ES-I3 (cell line): ENCODE measurements at regions not wholly inside any gene's neighbourhood (a gene's known extent, or its start where the extent isn't known, plus 50 kb on each side); places are given as distances from the start of the nearest gene placed in this dataset.
"Not testable (repeated sequence)": the region's sequence is repeated elsewhere in the genome, so short reads cannot be mapped to it uniquely, and the experiment has no call there.

Source experiments
- H3K36me3 ChIP-seq: 2 replicates; pipeline ENCODE4 v1.6.1; 2013; ENCODE audit warnings: mild to moderate bottlenecking, low read length, control low read depth, moderate library complexity; ENCODE audit not compliant: insufficient read depth
- H3K4me1 ChIP-seq: 2 replicates; pipeline ENCODE4 v1.6.1; 2013; ENCODE audit warnings: mild to moderate bottlenecking, control low read depth, low read length; ENCODE audit not compliant: insufficient read depth
- H3K9ac ChIP-seq: 2 replicates; pipeline ENCODE4 v1.6.1; 2013; ENCODE audit warnings: low read depth, mild to moderate bottlenecking, low read length, moderate library complexity
- H3K9me3 ChIP-seq: 2 replicates; pipeline ENCODE4 v1.6.1; 2013; ENCODE audit warnings: mild to moderate bottlenecking, low read length, moderate library complexity; ENCODE audit not compliant: control insufficient read depth, insufficient read depth

GRCh38 chr4:170348945-170349344 is 259.2 kb upstream of the AADAT start:
- H3K36me3 ChIP-seq = no peaks in the 10 kb centered on the region
- no peaks in the 10 kb centered on the region for H3K4me1 ChIP-seq
- no peak overlapping the region for H3K9ac ChIP-seq
- no peaks in the 10 kb centered on the region; the same call in 1 of the 2 replicates for H3K9me3 ChIP-seq

DNA sequence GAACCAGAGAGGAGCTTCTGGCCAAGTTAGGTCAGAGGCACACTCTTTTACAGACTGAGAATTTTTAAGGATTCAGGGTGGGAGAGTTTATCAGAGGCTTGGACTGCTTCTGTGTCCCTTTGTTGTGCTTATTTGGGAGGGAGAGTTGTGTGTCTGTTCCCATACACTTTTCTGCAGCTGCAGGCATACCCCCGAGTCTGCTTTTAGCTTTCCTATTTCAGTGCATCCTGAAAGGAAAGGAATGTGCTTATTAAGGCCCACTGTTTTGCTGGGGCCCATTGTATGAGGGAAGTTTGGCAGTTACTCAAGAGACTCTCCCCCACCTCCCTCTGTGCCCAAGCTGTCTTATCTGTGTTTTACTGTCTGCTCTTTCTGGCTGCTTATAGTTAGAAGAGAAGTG is 257.4 kb upstream of the AADAT start:
- H3K9me3 ChIP-seq, H3K9ac ChIP-seq, H3K4me1 ChIP-seq: not testable (repeated sequence)

GRCh38 chr4:170339522-170339921 is 249.8 kb upstream of the AADAT start:
- Histone ChIP-seq H3K9me3 (no peaks in the 10 kb centered on the region; the same call in 1 of the 2 replicates), H3K4me1 (no peaks in the 10 kb centered on the region), H3K36me3 (no peaks in the 10 kb centered on the region), H3K9ac (no peak overlapping the region)

More for the DNA sequence above, 257.4 kb upstream of the AADAT start:
- not testable (repeated sequence) for H3K36me3 ChIP-seq

DNA sequence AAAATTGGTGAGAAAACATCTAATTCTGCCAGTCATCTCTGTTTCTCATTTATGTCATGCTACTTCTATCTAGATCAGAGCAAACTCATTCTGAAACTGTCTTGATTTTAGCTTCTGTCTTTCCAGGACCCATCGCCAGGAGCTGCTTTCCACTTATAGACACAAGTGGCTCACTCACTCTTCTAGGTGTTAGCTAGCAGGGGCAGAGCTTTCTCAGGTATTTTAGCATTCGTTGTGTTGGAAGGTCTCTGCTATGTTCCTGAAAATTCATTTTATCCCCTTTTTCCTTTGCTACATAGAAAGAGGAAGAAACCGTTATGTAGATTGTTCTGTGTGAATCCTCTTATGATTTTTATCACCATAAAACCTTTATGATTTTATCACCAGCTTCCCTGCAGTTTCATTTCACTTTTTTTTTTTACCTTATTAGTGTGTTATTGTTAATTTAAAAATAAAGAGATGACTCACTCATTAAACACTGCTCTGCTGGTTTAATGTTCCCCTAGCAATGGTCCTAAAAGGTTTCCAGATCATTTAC is 246.6 kb upstream of the AADAT start:
- H3K9me3 ChIP-seq = no peaks in the 10 kb centered on the region
- no peak overlapping the region for H3K9ac ChIP-seq
- H3K4me1 ChIP-seq = no peaks in the 10 kb centered on the region
- H3K36me3 ChIP-seq = no peaks in the 10 kb centered on the region

DNA sequence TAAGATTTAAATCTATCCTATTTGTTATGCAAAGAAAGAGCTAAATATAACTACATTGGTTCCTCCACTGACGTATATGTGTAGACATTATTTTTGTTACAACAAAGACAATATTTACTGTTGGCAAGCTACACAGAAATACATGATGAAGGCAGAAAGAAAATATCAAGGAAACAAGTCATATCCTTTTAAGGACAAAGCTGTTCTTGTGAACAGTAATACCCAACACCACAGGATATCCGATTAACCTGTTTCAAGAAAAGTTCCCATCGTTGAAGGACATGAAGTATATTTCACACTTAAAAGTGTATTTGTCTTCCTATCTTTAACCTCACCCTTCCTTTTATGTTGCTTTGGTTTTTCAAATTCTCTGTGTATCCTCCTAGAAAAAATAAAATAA is 235.8 kb upstream of the AADAT start:
- Histone ChIP-seq H3K4me1 (no peaks in the 10 kb centered on the region), H3K9ac (no peak overlapping the region), H3K36me3 (no peaks in the 10 kb centered on the region), H3K9me3 (no peaks in the 10 kb centered on the region)

DNA sequence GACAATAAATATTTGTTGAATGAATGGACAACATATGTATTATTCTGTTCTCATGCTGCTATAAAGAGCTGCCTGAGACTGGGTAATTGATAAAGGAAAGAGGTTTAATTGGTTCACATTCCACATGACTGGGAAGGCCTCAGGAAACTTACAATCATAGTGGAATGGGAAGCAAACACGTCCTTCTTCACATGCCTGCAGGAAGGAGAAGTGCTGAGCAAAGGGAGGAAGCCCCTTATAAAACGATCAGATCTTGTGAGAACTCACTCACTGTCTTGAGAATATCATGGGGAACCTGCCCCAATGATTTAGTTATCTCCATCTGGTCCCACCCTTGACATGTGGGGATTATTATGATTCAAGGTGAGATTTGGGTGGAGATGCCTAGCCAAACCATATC is 233.9 kb upstream of the AADAT start:
- H3K9ac ChIP-seq = no peak overlapping the region
- H3K9me3 ChIP-seq = no peaks in the 10 kb centered on the region
- H3K4me1 ChIP-seq = no peaks in the 10 kb centered on the region
- H3K36me3 ChIP-seq = no peaks in the 10 kb centered on the region

GRCh38 chr4:170307182-170307581 is 217.4 kb upstream of the AADAT start:
- no peaks in the 10 kb centered on the region for H3K36me3 ChIP-seq
- H3K9ac ChIP-seq = no peak overlapping the region
- no peaks in the 10 kb centered on the region for H3K9me3 ChIP-seq
- H3K4me1 ChIP-seq = no peaks in the 10 kb centered on the region

DNA sequence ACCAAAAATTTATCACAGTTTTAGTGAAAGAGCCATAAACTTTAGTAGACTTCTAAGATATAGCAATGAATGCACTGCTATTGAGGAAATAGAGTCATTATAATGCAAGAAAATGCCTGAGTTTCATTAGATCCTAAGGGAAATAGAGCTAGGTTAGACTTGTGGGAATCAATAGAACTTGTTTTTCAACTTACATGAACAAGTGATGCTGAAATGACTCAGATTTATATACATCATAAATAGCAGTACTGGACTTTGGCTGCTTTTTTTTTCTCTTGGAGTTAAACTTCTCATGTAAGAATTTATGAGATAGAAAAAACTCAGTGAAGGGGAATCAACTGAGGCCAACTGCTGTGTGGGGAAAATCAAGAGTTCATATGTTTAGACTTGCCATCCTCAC is 216.5 kb upstream of the AADAT start:
- no peaks in the 10 kb centered on the region for H3K4me1 ChIP-seq
- no peak overlapping the region for H3K9ac ChIP-seq
- H3K36me3 ChIP-seq = no peaks in the 10 kb centered on the region
- no peaks in the 10 kb centered on the region for H3K9me3 ChIP-seq

DNA sequence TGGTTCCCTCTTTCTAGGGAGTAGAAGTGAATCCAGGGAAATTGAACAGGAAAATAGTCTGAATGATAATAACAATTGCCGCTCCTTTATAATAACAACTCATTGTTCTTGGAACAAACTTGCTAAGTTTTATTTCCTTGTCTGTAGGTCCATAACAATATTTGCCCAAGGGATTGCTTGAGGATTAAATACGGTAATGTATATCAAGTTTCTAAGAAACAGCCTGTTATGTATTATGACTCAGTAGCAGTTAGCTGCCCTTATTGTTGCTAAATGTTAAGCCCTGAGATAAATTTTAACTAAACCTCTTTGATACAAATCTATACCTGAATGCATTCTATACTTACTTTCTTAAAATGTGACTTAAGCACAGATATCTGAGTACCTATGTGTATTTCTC is 215.9 kb upstream of the AADAT start:
- Histone ChIP-seq H3K4me1 (no peaks in the 10 kb centered on the region), H3K36me3 (no peaks in the 10 kb centered on the region), H3K9ac (no peak overlapping the region), H3K9me3 (no peaks in the 10 kb centered on the region)

DNA sequence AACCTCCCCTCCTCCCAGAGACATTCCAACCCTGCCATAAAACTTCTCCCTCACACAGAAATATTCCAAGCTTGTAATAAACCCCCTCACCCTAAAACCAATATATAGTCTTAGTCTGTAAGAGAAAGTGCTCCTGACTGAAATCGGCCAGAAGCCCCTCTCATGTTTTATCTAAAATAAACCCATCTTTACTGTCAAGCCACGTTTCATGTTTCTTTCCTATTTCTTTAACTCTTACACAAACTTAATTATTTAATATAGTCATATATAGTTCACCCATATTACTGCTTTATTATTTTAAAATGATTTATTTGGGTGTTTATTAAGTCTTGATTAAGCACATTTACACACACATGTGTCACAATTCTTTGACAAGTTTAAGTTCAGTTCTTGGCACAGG is 191.3 kb upstream of the AADAT start:
- Histone ChIP-seq H3K36me3 (no peaks in the 10 kb centered on the region), H3K9me3 (peaks cover 3% of the 10 kb centered on the region; the same call in 1 of the 2 replicates), H3K9ac (no peak overlapping the region), H3K4me1 (no peaks in the 10 kb centered on the region)

DNA sequence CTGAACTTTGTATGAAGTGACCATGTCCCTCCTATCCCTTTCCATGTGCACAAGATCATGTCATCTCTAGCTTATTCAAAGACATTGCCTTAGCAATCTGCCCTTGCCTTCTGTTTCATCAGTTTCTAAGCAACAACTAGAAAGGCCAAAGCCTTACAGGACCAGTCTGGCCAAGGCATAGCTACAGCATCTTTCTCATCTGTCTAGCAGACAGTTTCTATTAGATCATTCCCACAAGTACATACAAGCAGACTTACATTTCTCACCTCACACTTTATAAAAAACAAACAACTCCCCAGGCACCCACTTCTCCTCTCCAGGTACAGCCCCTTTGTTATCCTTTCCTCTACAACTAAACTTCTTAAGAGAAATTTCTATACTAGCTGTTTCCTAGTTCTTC is 188.7 kb upstream of the AADAT start:
- peaks cover 3% of the 10 kb centered on the region; the same call in 1 of the 2 replicates for H3K9me3 ChIP-seq
- no peak overlapping the region for H3K9ac ChIP-seq
- H3K36me3 ChIP-seq = no peaks in the 10 kb centered on the region
- H3K4me1 ChIP-seq = no peaks in the 10 kb centered on the region

DNA sequence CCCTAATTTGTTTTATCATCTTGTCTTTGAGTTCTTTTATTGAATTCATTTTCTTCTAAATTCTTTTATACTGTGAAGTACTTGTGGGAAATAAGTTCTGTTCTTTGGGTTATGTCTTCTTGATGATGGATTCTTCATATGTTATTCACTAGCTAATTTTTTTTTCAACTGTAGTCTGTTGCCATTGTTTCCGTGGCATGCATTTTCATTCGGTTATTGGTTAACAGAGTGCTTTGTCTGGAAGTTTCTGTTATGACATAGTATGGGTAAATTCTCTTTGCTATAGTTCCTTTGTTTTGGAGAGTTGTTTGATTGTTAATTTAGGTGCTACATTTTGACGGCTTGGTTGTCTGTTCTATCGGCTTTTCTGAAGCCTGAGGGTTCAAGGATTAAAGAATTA is 184.9 kb upstream of the AADAT start:
- no peaks in the 10 kb centered on the region for H3K4me1 ChIP-seq
- no peaks in the 10 kb centered on the region for H3K9me3 ChIP-seq
- no peak overlapping the region for H3K9ac ChIP-seq
- no peaks in the 10 kb centered on the region for H3K36me3 ChIP-seq

GRCh38 chr4:170272959-170273358 is 183.2 kb upstream of the AADAT start:
- Histone ChIP-seq H3K9me3 (no peaks in the 10 kb centered on the region), H3K4me1 (no peaks in the 10 kb centered on the region), H3K36me3 (no peaks in the 10 kb centered on the region), H3K9ac (no peak overlapping the region)

DNA sequence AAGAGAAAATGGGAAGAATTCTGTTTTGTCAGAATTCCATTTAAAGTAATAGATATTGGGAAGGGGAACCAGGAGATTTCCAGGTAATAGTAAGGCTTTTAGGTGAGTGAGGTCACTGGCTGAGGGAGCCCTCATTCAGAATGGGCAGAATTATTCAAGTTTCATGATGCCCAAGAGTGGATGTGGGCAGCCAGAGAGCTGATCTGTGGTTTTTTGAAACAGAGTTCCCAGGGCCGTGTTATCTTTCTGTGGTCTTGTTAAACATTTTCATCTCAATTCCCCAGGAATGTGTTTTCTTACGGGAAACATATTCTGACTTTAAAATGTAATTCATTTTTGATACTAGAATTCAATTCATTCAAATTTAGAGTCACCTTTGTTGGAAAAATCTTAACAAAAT is 182.0 kb upstream of the AADAT start:
- Histone ChIP-seq H3K9me3 (no peaks in the 10 kb centered on the region), H3K4me1 (no peaks in the 10 kb centered on the region), H3K36me3 (no peaks in the 10 kb centered on the region), H3K9ac (no peak overlapping the region)

GRCh38 chr4:170270628-170271027 is 180.9 kb upstream of the AADAT start:
- Histone ChIP-seq H3K36me3 (no peaks in the 10 kb centered on the region), H3K9me3 (no peaks in the 10 kb centered on the region), H3K4me1 (no peaks in the 10 kb centered on the region), H3K9ac (no peak overlapping the region)

- Histone ChIP-seq H3K4me1 (no peaks in the 10 kb centered on the region), H3K9ac (no peak overlapping the region), H3K9me3 (no peaks in the 10 kb centered on the region), H3K36me3 (no peaks in the 10 kb centered on the region)
These were observed 180.2 kb upstream of the AADAT start for GRCh38 chr4:170269950-170270349.
